ENCODE measurements at regions not wholly inside any gene's neighbourhood (a gene's known extent, or its start where the extent isn't known, plus 50 kb on each side); places are given as distances from the start of the nearest gene placed in this dataset.
A peak's percentile ranks its signal among the peaks of the same experiment; 100 is the strongest.

- no peak overlapping the region for H2BK12ac ChIP-seq (ENCODE audit: low read length)
- WGBS, 2 donors (ENCODE audit: extremely low coverage in 2 of 2, insufficient read length in 2 of 2, insufficient replicate concordance in 1 of 2), result no CpG with 5 or more reads among the region's 23 CpGs
- peaks cover 0 to 7% (median 7%) of the 10 kb centered on the region in 3 experiments for H3K27me3 ChIP-seq (ENCODE audit: control insufficient read depth in 3 of 3, insufficient read depth in 3 of 3, low read depth in 1 of 3, low read length in 3 of 3)
- no peak overlapping the region for H4K8ac ChIP-seq (ENCODE audit: low read depth, low read length)
- no peak overlapping the region for H3K23ac ChIP-seq (ENCODE audit: low read depth, low read length, poor library complexity)
- no peak overlapping the region for H3K4me2 ChIP-seq (ENCODE audit: insufficient read depth, low read length, poor library complexity, severe bottlenecking)
- peak overlapping the region; percentile 34 for H2AFZ ChIP-seq (ENCODE audit: low read length)
- H3K9me3 ChIP-seq (replicated peaks in 1 of 2; ENCODE audit: control insufficient read depth in 2 of 2, insufficient read depth in 1 of 2, low read depth in 1 of 2, low read length in 2 of 2), result no peaks in the 10 kb centered on the region
- no peak overlapping the region for H3K9ac ChIP-seq (ENCODE audit: low read depth, low read length, poor library complexity)
- no peaks in the 10 kb centered on the region for H3K79me1 ChIP-seq (ENCODE audit: low read depth, low read length)
- no peak overlapping the region for H2BK5ac ChIP-seq (ENCODE audit: low read length)
- no peak overlapping the region for H3K18ac ChIP-seq (ENCODE audit: low read length)
- H2BK15ac ChIP-seq (ENCODE audit: low read length), result no peak overlapping the region
- H3K27ac ChIP-seq (replicated peaks; ENCODE audit: low read length), result no peak overlapping the region
- no peak overlapping the region for H2AK5ac ChIP-seq (ENCODE audit: low read depth, low read length)
- no peak overlapping the region for H2BK120ac ChIP-seq (ENCODE audit: low read depth, low read length)
- no peak overlapping the region for H4K91ac ChIP-seq (ENCODE audit: low read depth, low read length, poor library complexity)
- peaks cover 0 to 4% of the 10 kb centered on the region in 2 donors for H3K4me1 ChIP-seq (ENCODE audit: control insufficient read depth in 2 of 2, insufficient read depth in 1 of 2, low read depth in 1 of 2, low read length in 2 of 2)
- no peak overlapping the region for H3K4me3 ChIP-seq (ENCODE audit: low read length in 2 of 2)
- H3K14ac ChIP-seq (ENCODE audit: low read length), result no peak overlapping the region
- H3K36me3 ChIP-seq (replicated peaks in 1 of 2; ENCODE audit: control insufficient read depth in 2 of 2, insufficient read depth in 2 of 2, low read length in 2 of 2), result no peaks in the 10 kb centered on the region
- no peak for DNase-seq (ENCODE audit: low spot score)
- H3K4ac ChIP-seq (ENCODE audit: low read length), result no peak overlapping the region
These were observed 152.3 kb downstream of the SMAD6 start for GRCh38 chr15:66854012-66854965.

GRCh38 chr15:66855041-66855440 is 153.0 kb downstream of the SMAD6 start:
- H3K79me1 ChIP-seq (ENCODE audit: low read depth, low read length), result no peaks in the 10 kb centered on the region
- H2AK5ac ChIP-seq (ENCODE audit: low read depth, low read length), result no peak overlapping the region
- no peak overlapping the region for H3K23ac ChIP-seq (ENCODE audit: low read depth, low read length, poor library complexity)
- H3K36me3 ChIP-seq (replicated peaks in 1 of 2; ENCODE audit: control insufficient read depth in 2 of 2, insufficient read depth in 2 of 2, low read length in 2 of 2), result no peaks in the 10 kb centered on the region
- no peak overlapping the region for H3K4ac ChIP-seq (ENCODE audit: low read length)
- no peak overlapping the region for H4K8ac ChIP-seq (ENCODE audit: low read depth, low read length)
- no peak overlapping the region for H2BK120ac ChIP-seq (ENCODE audit: low read depth, low read length)
- no peak overlapping the region for H2BK12ac ChIP-seq (ENCODE audit: low read length)
- H3K18ac ChIP-seq (ENCODE audit: low read length), result no peak overlapping the region
- H3K9ac ChIP-seq (ENCODE audit: low read depth, low read length, poor library complexity), result no peak overlapping the region
- WGBS, 2 donors (ENCODE audit: extremely low coverage in 2 of 2, insufficient read length in 2 of 2, insufficient replicate concordance in 1 of 2), result no CpG with 5 or more reads among the region's 1 CpG
- no peak overlapping the region for H2AFZ ChIP-seq (ENCODE audit: low read length)
- H3K4me3 ChIP-seq (ENCODE audit: low read length in 2 of 2), result no peak overlapping the region
- H3K4me1 ChIP-seq (ENCODE audit: control insufficient read depth in 2 of 2, insufficient read depth in 1 of 2, low read depth in 1 of 2, low read length in 2 of 2), result peaks cover 0 to 4% of the 10 kb centered on the region in 2 donors
- H3K27ac ChIP-seq (replicated peaks; ENCODE audit: low read length), result no peak overlapping the region
- no peaks in the 10 kb centered on the region for H3K9me3 ChIP-seq (replicated peaks in 1 of 2; ENCODE audit: control insufficient read depth in 2 of 2, insufficient read depth in 1 of 2, low read depth in 1 of 2, low read length in 2 of 2)
- H2BK15ac ChIP-seq (ENCODE audit: low read length), result no peak overlapping the region
- no peak for DNase-seq (ENCODE audit: low spot score)
- H3K14ac ChIP-seq (ENCODE audit: low read length), result no peak overlapping the region
- no peak overlapping the region for H4K91ac ChIP-seq (ENCODE audit: low read depth, low read length, poor library complexity)
- H2BK5ac ChIP-seq (ENCODE audit: low read length), result no peak overlapping the region
- no peak overlapping the region for H3K4me2 ChIP-seq (ENCODE audit: insufficient read depth, low read length, poor library complexity, severe bottlenecking)
- peaks cover 0 to 7% (median 7%) of the 10 kb centered on the region in 3 experiments for H3K27me3 ChIP-seq (ENCODE audit: control insufficient read depth in 3 of 3, insufficient read depth in 3 of 3, low read depth in 1 of 3, low read length in 3 of 3)

- Histone ChIP-seq H3K79me1 (ENCODE audit: low read depth, low read length) (no peaks in the 10 kb centered on the region), H3K27me3 (ENCODE audit: control insufficient read depth in 3 of 3, insufficient read depth in 3 of 3, low read depth in 1 of 3, low read length in 3 of 3) (no peaks in the 10 kb centered on the region), H2BK15ac (ENCODE audit: low read length) (no peak overlapping the region), H3K18ac (ENCODE audit: low read length) (no peak overlapping the region), H2AFZ (ENCODE audit: low read length) (no peak overlapping the region), H3K4me3 (ENCODE audit: low read length in 2 of 2) (no peak overlapping the region), H4K8ac (ENCODE audit: low read depth, low read length) (no peak overlapping the region), H3K4me1 (ENCODE audit: control insufficient read depth in 2 of 2, insufficient read depth in 1 of 2, low read depth in 1 of 2, low read length in 2 of 2) (no peaks in the 10 kb centered on the region), H3K23ac (ENCODE audit: low read depth, low read length, poor library complexity) (no peak overlapping the region), H3K14ac (ENCODE audit: low read length) (no peak overlapping the region), H3K9ac (ENCODE audit: low read depth, low read length, poor library complexity) (no peak overlapping the region), H2AK5ac (ENCODE audit: low read depth, low read length) (no peak overlapping the region), H4K91ac (ENCODE audit: low read depth, low read length, poor library complexity) (no peak overlapping the region), H3K9me3 (replicated peaks in 1 of 2; ENCODE audit: control insufficient read depth in 2 of 2, insufficient read depth in 1 of 2, low read depth in 1 of 2, low read length in 2 of 2) (no peaks in the 10 kb centered on the region), H3K27ac (replicated peaks; ENCODE audit: low read length) (no peak overlapping the region), H2BK120ac (ENCODE audit: low read depth, low read length) (no peak overlapping the region), H3K36me3 (replicated peaks in 1 of 2; ENCODE audit: control insufficient read depth in 2 of 2, insufficient read depth in 2 of 2, low read length in 2 of 2) (no peaks in the 10 kb centered on the region), H3K4me2 (ENCODE audit: insufficient read depth, low read length, poor library complexity, severe bottlenecking) (no peak overlapping the region), H2BK12ac (ENCODE audit: low read length) (no peak overlapping the region), H2BK5ac (ENCODE audit: low read length) (no peak overlapping the region), H3K4ac (ENCODE audit: low read length) (no peak overlapping the region)
- DNase-seq (ENCODE audit: low spot score), result no peak
These were observed 155.7 kb downstream of the SMAD6 start for GRCh38 chr15:66857694-66858093.

GRCh38 chr15:66858423-66859207 is 156.6 kb downstream of the SMAD6 start:
- no peak overlapping the region for H2BK12ac ChIP-seq (ENCODE audit: low read length)
- no peak overlapping the region for H2AFZ ChIP-seq (ENCODE audit: low read length)
- no peak overlapping the region for H3K27ac ChIP-seq (replicated peaks; ENCODE audit: low read length)
- 100% methylated on average over 1 of the region's 7 CpGs; no CpG with 5 or more reads in 1 of the 2 donors for WGBS, 2 donors (ENCODE audit: extremely low coverage in 2 of 2, insufficient read length in 2 of 2, insufficient replicate concordance in 1 of 2)
- H2BK5ac ChIP-seq (ENCODE audit: low read length), result no peak overlapping the region
- peaks cover 0 to 2% of the 10 kb centered on the region in 2 donors for H3K4me1 ChIP-seq (ENCODE audit: control insufficient read depth in 2 of 2, insufficient read depth in 1 of 2, low read depth in 1 of 2, low read length in 2 of 2)
- no peak overlapping the region for H2BK15ac ChIP-seq (ENCODE audit: low read length)
- no peak overlapping the region for H2BK120ac ChIP-seq (ENCODE audit: low read depth, low read length)
- H3K4ac ChIP-seq (ENCODE audit: low read length), result no peak overlapping the region
- H3K9ac ChIP-seq (ENCODE audit: low read depth, low read length, poor library complexity), result no peak overlapping the region
- no peaks in the 10 kb centered on the region for H3K36me3 ChIP-seq (replicated peaks in 1 of 2; ENCODE audit: control insufficient read depth in 2 of 2, insufficient read depth in 2 of 2, low read length in 2 of 2)
- H4K91ac ChIP-seq (ENCODE audit: low read depth, low read length, poor library complexity), result no peak overlapping the region
- no peaks in the 10 kb centered on the region for H3K9me3 ChIP-seq (replicated peaks in 1 of 2; ENCODE audit: control insufficient read depth in 2 of 2, insufficient read depth in 1 of 2, low read depth in 1 of 2, low read length in 2 of 2)
- H3K79me1 ChIP-seq (ENCODE audit: low read depth, low read length), result no peaks in the 10 kb centered on the region
- H3K18ac ChIP-seq (ENCODE audit: low read length), result no peak overlapping the region
- DNase-seq (ENCODE audit: low spot score), result no peak
- no peak overlapping the region for H3K23ac ChIP-seq (ENCODE audit: low read depth, low read length, poor library complexity)
- no peak overlapping the region for H3K14ac ChIP-seq (ENCODE audit: low read length)
- no peak overlapping the region for H3K4me3 ChIP-seq (ENCODE audit: low read length in 2 of 2)
- H2AK5ac ChIP-seq (ENCODE audit: low read depth, low read length), result no peak overlapping the region
- no peak overlapping the region for H4K8ac ChIP-seq (ENCODE audit: low read depth, low read length)
- H3K27me3 ChIP-seq (ENCODE audit: control insufficient read depth in 3 of 3, insufficient read depth in 3 of 3, low read depth in 1 of 3, low read length in 3 of 3), result no peaks in the 10 kb centered on the region
- no peak overlapping the region for H3K4me2 ChIP-seq (ENCODE audit: insufficient read depth, low read length, poor library complexity, severe bottlenecking)
